CD4-positive, CD25-positive, alpha-beta regulatory T cell (primary cell): ENCODE measurements at regions not wholly inside any gene's neighbourhood (a gene's known extent, or its start where the extent isn't known, plus 50 kb on each side); places are given as distances from the start of the nearest gene placed in this dataset.
"Not testable (repeated sequence)": the region's sequence is repeated elsewhere in the genome, so short reads cannot be mapped to it uniquely, and the experiment has no call there.

Experiments used
- ATAC-seq, 2 donors: fragments of 150-1000 bp; cut with Tn5 transposase; one replicate each; pipeline ENCODE4 v1.10.0; 2021; ENCODE audit warnings: low read depth in 2 of 2, moderate number of reproducible peaks in 2 of 2, moderate library complexity in 1 of 2
- DNase-seq, 3 donors: peaks; one replicate each; pipeline versions ENCODE4 v3.0.0 to v3.0.0-alpha.2; 2012 to 2022; ENCODE audit warnings: mixed read lengths in 1 of 3
- H3K27ac ChIP-seq: one replicate; pipeline ENCODE4 v1.7.0; 2013; ENCODE audit warnings: mild to moderate bottlenecking, low read length; ENCODE audit not compliant: insufficient read depth, poor library complexity, severe bottlenecking
- H3K27me3 ChIP-seq: one replicate; pipeline ENCODE4 v1.7.0; 2013; ENCODE audit warnings: low read length; ENCODE audit not compliant: control insufficient read depth, insufficient read depth
- H3K36me3 ChIP-seq: one replicate; pipeline ENCODE4 v1.7.0; 2013; ENCODE audit warnings: mild to moderate bottlenecking, low read length, moderate library complexity; ENCODE audit not compliant: control insufficient read depth, insufficient read depth
- H3K4me1 ChIP-seq: 2 replicates; pipeline ENCODE4 v1.7.0; 2013; ENCODE audit warnings: mild to moderate bottlenecking, low read length; ENCODE audit not compliant: insufficient read depth, control insufficient read depth, poor library complexity, severe bottlenecking
- H3K4me3 ChIP-seq: one replicate; pipeline ENCODE4 v1.7.0; 2013; ENCODE audit warnings: low read depth, mild to moderate bottlenecking, low read length, moderate library complexity
- H3K9me3 ChIP-seq, 2 experiments: 1 replicate in 1 of 2; 2 replicates in 1 of 2; pipeline ENCODE4 v1.7.0; 2013; ENCODE audit warnings: low read length in 2 of 2, mild to moderate bottlenecking in 1 of 2, moderate library complexity in 1 of 2; ENCODE audit not compliant: control insufficient read depth in 2 of 2
- H3K27ac Mint-ChIP-seq, 3 donors: one replicate each; pipeline ENCODE4 v1.8.0; 2020 to 2022; ENCODE audit warnings: mild to moderate bottlenecking in 3 of 3, mixed read lengths in 3 of 3, moderate library complexity in 2 of 3
- H3K27me3 Mint-ChIP-seq: one replicate; pipeline ENCODE4 v1.8.0; 2022; ENCODE audit warnings: mild to moderate bottlenecking, mixed read lengths
- H3K36me3 Mint-ChIP-seq: one replicate; pipeline ENCODE4 v1.8.0; 2020; ENCODE audit warnings: mixed read lengths
- H3K4me1 Mint-ChIP-seq, 4 donors: one replicate each; pipeline ENCODE4 v1.8.0; 2020 to 2022; ENCODE audit warnings: mixed read lengths in 4 of 4, mild to moderate bottlenecking in 1 of 4
- H3K4me3 Mint-ChIP-seq, 4 donors: one replicate each; pipeline ENCODE4 v1.8.0; 2020 to 2022; ENCODE audit warnings: mild to moderate bottlenecking in 4 of 4, mixed read lengths in 4 of 4, moderate library complexity in 3 of 4
- H3K9me3 Mint-ChIP-seq, 7 donors: one replicate each; pipeline ENCODE4 v1.8.0; 2020 to 2022; ENCODE audit warnings: mixed read lengths in 7 of 7, mild to moderate bottlenecking in 3 of 7, moderate library complexity in 2 of 7

DNA sequence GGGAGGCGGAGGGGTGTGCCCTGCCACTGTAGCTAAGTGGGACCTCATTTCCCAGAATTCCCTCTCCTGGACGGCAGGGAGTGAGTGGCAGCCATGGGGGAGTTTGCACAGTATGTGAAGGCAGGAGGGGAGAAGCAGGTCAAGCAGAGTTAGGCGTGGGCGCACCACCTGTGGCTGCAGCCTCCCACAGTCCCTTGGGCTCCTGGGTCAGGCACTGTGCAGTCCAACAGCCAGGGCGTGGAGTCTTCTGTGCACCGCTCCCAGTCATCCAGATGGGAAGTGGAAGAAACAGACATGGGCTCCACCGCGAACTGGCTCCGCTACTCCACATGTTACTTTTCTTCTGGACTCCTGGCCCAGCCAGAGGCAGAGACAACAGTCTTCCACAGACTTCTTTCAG, 85.4 kb upstream of the TIAM1 start:
- no peak overlapping the region for H3K27ac ChIP-seq
- no peaks in the 10 kb centered on the region for H3K36me3 Mint-ChIP-seq
- H3K4me1 Mint-ChIP-seq, result peaks cover 2 to 6% (median 4%) of the 10 kb centered on the region in 4 donors
- no peaks in the 10 kb centered on the region for H3K9me3 Mint-ChIP-seq
- no peak overlapping the region for H3K27ac Mint-ChIP-seq
- H3K27me3 Mint-ChIP-seq, result no peaks in the 10 kb centered on the region
- no peaks in the 10 kb centered on the region for H3K27me3 ChIP-seq
- no peak overlapping the region for H3K4me3 ChIP-seq
- peaks cover 2% of the 10 kb centered on the region for H3K4me1 ChIP-seq
- ATAC-seq (no peak), DNase-seq (no peak)
- no peak overlapping the region for H3K4me3 Mint-ChIP-seq
- H3K9me3 ChIP-seq, result no peaks in the 10 kb centered on the region
- no peaks in the 10 kb centered on the region for H3K36me3 ChIP-seq

DNA sequence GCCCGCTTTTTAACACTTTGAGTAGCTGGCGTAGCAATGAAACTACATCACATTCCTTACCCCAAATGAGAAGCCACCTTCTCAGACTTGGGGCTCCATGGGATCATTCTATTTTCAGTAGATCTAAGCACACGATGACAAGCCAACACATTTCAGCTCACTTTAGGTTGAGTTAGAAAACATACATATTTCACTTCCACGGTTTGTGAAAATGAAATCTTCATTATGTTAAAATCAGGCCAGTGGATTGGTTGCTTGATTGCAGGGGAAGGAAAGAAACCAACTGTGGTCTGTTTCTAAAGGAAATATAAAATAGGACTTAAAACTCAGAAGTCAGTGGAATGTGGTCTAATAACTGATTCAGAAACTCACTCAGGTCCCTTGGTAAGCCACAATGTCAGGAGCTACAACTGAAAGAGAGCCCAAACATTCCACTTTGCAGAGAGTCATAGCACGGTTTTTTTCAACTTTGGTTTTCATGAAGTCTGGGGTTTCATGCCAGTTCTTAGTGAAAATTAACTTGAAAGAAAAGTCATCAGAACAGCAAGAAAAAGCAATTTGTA, 82.3 kb upstream of the TIAM1 start:
- DNase-seq (no peak), ATAC-seq (no peak)
- H3K36me3 Mint-ChIP-seq, result no peaks in the 10 kb centered on the region
- H3K27me3 Mint-ChIP-seq, result no peaks in the 10 kb centered on the region
- Histone ChIP-seq H3K36me3 (no peaks in the 10 kb centered on the region), H3K4me3 (no peak overlapping the region), H3K4me1 (peaks cover 2% of the 10 kb centered on the region), H3K27me3 (no peaks in the 10 kb centered on the region), H3K27ac (no peak overlapping the region), H3K9me3 (no peaks in the 10 kb centered on the region)
- peaks cover 2 to 6% (median 4%) of the 10 kb centered on the region in 4 donors for H3K4me1 Mint-ChIP-seq
- H3K27ac Mint-ChIP-seq, result no peak overlapping the region
- no peak overlapping the region for H3K4me3 Mint-ChIP-seq
- H3K9me3 Mint-ChIP-seq, result no peaks in the 10 kb centered on the region

DNA sequence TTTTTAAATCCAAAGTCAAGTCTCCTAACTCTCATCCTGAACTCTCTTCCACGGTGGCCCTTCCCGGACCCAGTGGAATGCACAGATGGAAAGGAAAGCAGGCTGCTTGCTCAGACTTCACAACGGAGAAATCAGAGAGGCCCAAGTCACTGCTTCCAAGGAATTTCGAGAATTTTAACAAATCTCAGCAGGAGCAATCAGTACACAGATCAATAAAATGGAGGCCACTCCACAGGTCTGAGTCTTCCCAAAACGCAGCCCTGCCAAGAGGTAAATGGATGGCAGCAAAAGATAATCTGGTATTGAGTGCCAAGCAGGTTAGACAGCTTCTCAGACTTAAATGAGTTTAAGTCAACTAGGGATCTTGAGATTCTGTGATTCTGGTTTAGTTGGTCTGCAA, 81.1 kb upstream of the TIAM1 start:
- H3K4me1 Mint-ChIP-seq, result peaks cover 2 to 6% (median 4%) of the 10 kb centered on the region in 4 donors
- Histone ChIP-seq H3K4me3 (no peak overlapping the region), H3K27ac (no peak overlapping the region), H3K27me3 (no peaks in the 10 kb centered on the region), H3K9me3 (no peaks in the 10 kb centered on the region), H3K36me3 (no peaks in the 10 kb centered on the region), H3K4me1 (peaks cover 2% of the 10 kb centered on the region)
- H3K27ac Mint-ChIP-seq, result no peak overlapping the region
- H3K27me3 Mint-ChIP-seq, result no peaks in the 10 kb centered on the region
- no peak overlapping the region for H3K4me3 Mint-ChIP-seq
- no peaks in the 10 kb centered on the region for H3K9me3 Mint-ChIP-seq
- ATAC-seq (no peak), DNase-seq (no peak)
- no peaks in the 10 kb centered on the region for H3K36me3 Mint-ChIP-seq

DNA sequence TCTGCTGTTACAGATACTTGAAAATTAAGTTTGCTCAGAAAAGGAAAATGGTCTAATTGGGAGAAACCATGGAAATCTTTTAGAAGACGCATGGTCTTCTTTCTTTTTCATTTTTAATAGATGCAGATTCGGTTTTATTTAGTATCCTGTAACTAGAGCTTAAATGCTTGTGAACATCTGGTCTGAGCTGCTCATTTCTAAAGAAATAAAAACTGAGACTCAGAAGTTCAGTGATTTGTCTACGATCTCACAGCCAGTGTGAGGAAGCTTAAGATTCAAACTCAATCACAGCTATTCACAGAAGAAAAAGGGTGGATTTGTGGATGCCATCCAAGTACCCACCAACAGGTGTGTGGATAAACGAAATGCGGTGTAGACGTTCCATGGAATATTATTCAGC, 80.0 kb upstream of the TIAM1 start:
- Mint-ChIP-seq H3K9me3 (no peaks in the 10 kb centered on the region), H3K4me3 (no peak overlapping the region), H3K4me1 (peaks cover 2 to 6% (median 4%) of the 10 kb centered on the region in 4 donors), H3K27ac (no peak overlapping the region), H3K36me3 (no peaks in the 10 kb centered on the region), H3K27me3 (no peaks in the 10 kb centered on the region)
- Histone ChIP-seq H3K27ac (no peak overlapping the region), H3K27me3 (no peaks in the 10 kb centered on the region), H3K4me3 (no peak overlapping the region), H3K4me1 (peaks cover 2% of the 10 kb centered on the region), H3K9me3 (no peaks in the 10 kb centered on the region), H3K36me3 (no peaks in the 10 kb centered on the region)
- DNase-seq (no peak), ATAC-seq (no peak)

DNA sequence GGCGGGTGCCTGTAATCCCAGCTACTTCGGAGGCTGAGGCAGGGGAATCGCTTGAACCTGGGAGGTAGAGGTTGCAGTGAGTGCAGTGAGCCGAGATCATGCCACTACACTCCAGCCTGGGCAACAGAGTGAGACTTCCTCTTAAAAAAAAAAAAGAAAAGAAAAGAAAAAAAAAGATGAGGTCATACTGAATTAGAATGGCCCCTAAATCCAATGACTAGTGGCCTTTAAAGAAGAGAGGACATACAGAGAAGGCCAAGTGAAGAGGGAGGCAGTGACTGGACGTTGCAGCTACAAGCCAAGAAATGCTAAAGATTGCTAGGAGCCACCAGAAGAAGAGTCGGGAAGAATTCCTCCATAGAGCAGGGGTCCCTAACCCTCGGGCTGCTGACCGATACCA, 76.9 kb upstream of the TIAM1 start:
- no peaks in the 10 kb centered on the region for H3K4me1 ChIP-seq

DNA sequence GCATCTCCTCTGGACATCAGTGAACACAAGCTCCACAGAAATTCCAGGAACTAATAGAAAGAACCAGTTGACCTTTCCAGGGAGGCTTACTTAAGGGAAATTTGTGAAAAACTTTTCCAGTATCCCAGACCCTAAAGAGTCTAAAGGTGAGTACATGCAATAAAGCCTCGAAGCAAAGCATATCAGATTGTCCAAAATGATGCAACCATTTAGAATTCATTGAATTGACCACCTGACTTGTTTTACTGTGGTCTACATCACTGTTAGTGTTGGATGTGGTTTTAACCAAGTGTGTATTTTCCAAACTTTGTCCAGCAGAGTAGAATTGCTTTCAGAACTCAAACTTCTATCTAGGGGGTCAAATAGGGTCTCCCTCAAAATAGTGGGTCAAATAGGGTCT, 76.3 kb upstream of the TIAM1 start:
- H3K9me3 Mint-ChIP-seq, result peaks cover 0 to 4% (median 0%) of the 10 kb centered on the region in 7 donors
- H3K4me3 Mint-ChIP-seq, result no peak overlapping the region
- H3K4me1 ChIP-seq, result no peaks in the 10 kb centered on the region
- DNase-seq (no peak), ATAC-seq (no peak)
- no peaks in the 10 kb centered on the region for H3K36me3 ChIP-seq
- peak overlapping the region in 1 of 3 donors; percentile 38 for H3K27ac Mint-ChIP-seq
- no peaks in the 10 kb centered on the region for H3K27me3 ChIP-seq
- no peaks in the 10 kb centered on the region for H3K4me1 Mint-ChIP-seq
- H3K36me3 Mint-ChIP-seq, result peaks cover 4% of the 10 kb centered on the region
- no peaks in the 10 kb centered on the region for H3K27me3 Mint-ChIP-seq
- no peak overlapping the region for H3K4me3 ChIP-seq
- no peaks in the 10 kb centered on the region for H3K9me3 ChIP-seq
- no peak overlapping the region for H3K27ac ChIP-seq

More for the DNA sequence above, 76.9 kb upstream of the TIAM1 start:
- Histone ChIP-seq H3K27ac (no peak overlapping the region), H3K36me3 (no peaks in the 10 kb centered on the region), H3K27me3 (no peaks in the 10 kb centered on the region), H3K9me3 (no peaks in the 10 kb centered on the region), H3K4me3 (no peak overlapping the region)
- no peak overlapping the region for H3K4me3 Mint-ChIP-seq
- no peaks in the 10 kb centered on the region for H3K27me3 Mint-ChIP-seq
- H3K27ac Mint-ChIP-seq, result peak overlapping the region in 1 of 3 donors; percentile 38
- no peak for DNase-seq
- peaks cover 4% of the 10 kb centered on the region for H3K36me3 Mint-ChIP-seq
- no peak for ATAC-seq
- H3K4me1 Mint-ChIP-seq, result no peaks in the 10 kb centered on the region
- peaks cover 0 to 4% (median 0%) of the 10 kb centered on the region in 7 donors for H3K9me3 Mint-ChIP-seq

DNA sequence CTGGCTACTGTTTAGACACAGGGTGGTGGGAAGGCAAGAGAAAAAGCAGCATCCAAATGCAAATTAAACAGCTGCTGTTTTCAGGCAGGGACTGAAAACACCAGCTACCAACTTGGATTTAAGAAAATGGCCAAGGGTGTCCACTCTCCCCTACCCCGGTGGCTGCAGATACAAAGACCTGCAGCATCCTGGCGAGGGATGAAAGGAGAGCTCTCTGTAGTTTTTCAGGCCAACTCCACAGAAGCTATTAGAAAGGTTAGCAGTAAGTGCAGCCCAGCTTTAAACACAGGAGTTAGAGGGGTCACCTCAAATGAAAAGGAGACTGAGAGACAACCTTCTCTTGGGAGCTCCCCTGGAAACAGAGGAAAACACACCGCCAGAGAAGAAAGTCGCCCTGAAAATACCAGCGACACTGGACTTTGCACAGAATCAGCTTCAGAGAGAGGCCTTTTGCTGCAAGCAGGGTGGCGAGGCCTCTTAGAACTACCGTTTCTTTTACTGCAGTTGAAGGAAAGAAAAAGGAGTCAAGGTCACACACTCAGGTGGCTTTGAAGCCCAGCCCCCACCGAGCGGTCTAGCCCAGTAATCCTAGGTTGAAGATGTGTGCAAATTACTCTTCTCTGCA, 74.4 kb upstream of the TIAM1 start:
- Mint-ChIP-seq H3K4me3 (no peak overlapping the region), H3K27ac (no peak overlapping the region), H3K4me1 (no peaks in the 10 kb centered on the region), H3K27me3 (no peaks in the 10 kb centered on the region), H3K9me3 (peaks cover 0 to 4% (median under 1%) of the 10 kb centered on the region in 7 donors), H3K36me3 (peaks cover 4% of the 10 kb centered on the region)
- ATAC-seq (no peak), DNase-seq (no peak)
- Histone ChIP-seq H3K36me3 (no peaks in the 10 kb centered on the region), H3K27me3 (no peaks in the 10 kb centered on the region), H3K4me1 (no peaks in the 10 kb centered on the region), H3K9me3 (no peaks in the 10 kb centered on the region), H3K4me3 (no peak overlapping the region), H3K27ac (no peak overlapping the region)

DNA sequence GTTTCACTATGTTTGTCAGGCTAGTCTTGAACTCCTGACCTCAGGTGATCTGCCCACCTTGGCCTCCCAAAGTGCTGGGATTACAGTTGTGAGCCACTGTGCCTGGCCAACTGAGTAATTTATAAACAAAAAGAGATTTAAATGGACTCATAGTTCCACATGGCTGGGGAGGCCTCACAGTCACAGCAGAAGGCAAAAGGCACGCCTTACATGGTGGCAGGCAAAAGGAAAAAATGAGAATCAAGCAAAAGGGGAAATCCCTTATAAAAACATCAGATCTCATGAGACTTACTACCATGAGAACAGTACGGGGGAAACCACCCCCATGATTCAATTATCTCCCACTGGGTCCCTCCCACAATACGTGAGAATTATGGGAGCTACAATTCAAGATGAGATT, 73.2 kb upstream of the TIAM1 start:
- H3K9me3 Mint-ChIP-seq, H3K27me3 Mint-ChIP-seq, ATAC-seq, H3K27ac ChIP-seq, H3K4me3 Mint-ChIP-seq, H3K27me3 ChIP-seq, H3K4me1 ChIP-seq, H3K36me3 Mint-ChIP-seq, H3K4me3 ChIP-seq, H3K36me3 ChIP-seq, H3K9me3 ChIP-seq, H3K4me1 Mint-ChIP-seq, DNase-seq: not testable (repeated sequence)
- peak overlapping the region in 1 of 3 donors; percentile 82 for H3K27ac Mint-ChIP-seq
